Osteoblast (primary cell): ENCODE measurements at regions not wholly inside any gene's neighbourhood (a gene's known extent, or its start where the extent isn't known, plus 50 kb on each side); places are given as distances from the start of the nearest gene placed in this dataset.
"Not testable (repeated sequence)": the region's sequence is repeated elsewhere in the genome, so short reads cannot be mapped to it uniquely, and the experiment has no call there.

Experiments used
- DNase-seq: peaks from one replicate; pipeline ENCODE4 v3.0.0; 2011; ENCODE audit warnings: low spot score, mixed read lengths; ENCODE audit not compliant: insufficient read length; ENCODE audit errors: missing footprints
- H2AFZ ChIP-seq: 2 replicates; pipeline ENCODE4 v1.6.0; 2011; ENCODE audit warnings: mild to moderate bottlenecking, low read length
- H3K27ac ChIP-seq: 2 replicates; pipeline ENCODE4 v1.5.1; 2011; ENCODE audit warnings: mild to moderate bottlenecking, low read depth, low read length, moderate library complexity
- H3K27me3 ChIP-seq: 2 replicates; pipeline ENCODE4 v1.6.0; 2012; ENCODE audit warnings: mild to moderate bottlenecking, control low read depth, inconsistent platforms, low read length, moderate library complexity; ENCODE audit not compliant: insufficient read depth
- H3K36me3 ChIP-seq: 2 replicates; pipeline ENCODE4 v1.5.1; 2011; ENCODE audit warnings: mild to moderate bottlenecking, low read length, control low read depth, moderate library complexity; ENCODE audit not compliant: insufficient read depth
- H3K4me1 ChIP-seq: 2 replicates; pipeline ENCODE4 v1.5.1; 2011; ENCODE audit warnings: mild to moderate bottlenecking, low read length, control low read depth, moderate library complexity; ENCODE audit not compliant: insufficient read depth
- H3K4me2 ChIP-seq: 2 replicates; pipeline ENCODE4 v1.6.0; 2011; ENCODE audit warnings: mild to moderate bottlenecking, low read length; ENCODE audit not compliant: insufficient read depth
- H3K4me3 ChIP-seq: fragments of 200-600 bp; sonication (generic); 3 replicates; pipeline ENCODE4 v1.5.1; 2012; ENCODE audit warnings: mild to moderate bottlenecking, low read length, inconsistent platforms; ENCODE audit not compliant: insufficient read depth
- H3K79me2 ChIP-seq: 2 replicates; pipeline ENCODE4 v1.6.0; 2012; ENCODE audit warnings: mild to moderate bottlenecking, low read length, control low read depth, inconsistent platforms; ENCODE audit not compliant: insufficient read depth
- H3K9me3 ChIP-seq: 2 replicates; pipeline ENCODE4 v1.5.1; 2011; ENCODE audit warnings: low read depth, low read length, control low read depth
- H4K20me1 ChIP-seq: 2 replicates; pipeline ENCODE4 v1.6.0; 2012; ENCODE audit warnings: mild to moderate bottlenecking, low read length, control low read depth; ENCODE audit not compliant: insufficient read depth
- CTCF ChIP-seq: IDR thresholded peaks from 2 replicates; pipeline ENCODE4 v1.5.1; 2011; ENCODE audit warnings: mild to moderate bottlenecking, low read depth, low read length, moderate library complexity; ENCODE audit errors: extremely low read depth

GRCh38 chr1:121558034-121558433 lies 373.3 kb downstream of the SRGAP2C start:
- not testable (repeated sequence) for H4K20me1 ChIP-seq, DNase-seq, H3K4me3 ChIP-seq, H3K27me3 ChIP-seq, H3K79me2 ChIP-seq, H2AFZ ChIP-seq, H3K4me1 ChIP-seq, H3K36me3 ChIP-seq, H3K4me2 ChIP-seq, H3K9me3 ChIP-seq
- peak overlapping the region; percentile 71 for H3K27ac ChIP-seq

GRCh38 chr1:121558514-121558913 lies 373.7 kb downstream of the SRGAP2C start:
- Histone ChIP-seq H3K4me1 (peaks cover 5% of the 10 kb centered on the region), H3K27me3 (peaks cover 11% of the 10 kb centered on the region), H4K20me1 (no peaks in the 10 kb centered on the region), H3K4me2 (no peak overlapping the region), H3K9me3 (no peaks in the 10 kb centered on the region), H3K27ac (peak overlapping the region; percentile 71), H3K79me2 (no peaks in the 10 kb centered on the region), H3K4me3 (no peak overlapping the region), H3K36me3 (no peaks in the 10 kb centered on the region), H2AFZ (no peak overlapping the region)
- DNase-seq, result peak; percentile 39
- no peak for TF ChIP-seq CTCF

GRCh38 chr1:121566346-121566745 lies 381.6 kb downstream of the SRGAP2C start:
- Histone ChIP-seq H2AFZ (no peak overlapping the region), H3K36me3 (no peaks in the 10 kb centered on the region), H3K9me3 (no peaks in the 10 kb centered on the region), H3K4me2 (no peak overlapping the region), H3K27ac (no peak overlapping the region), H3K27me3 (peaks cover 47% of the 10 kb centered on the region), H3K79me2 (no peaks in the 10 kb centered on the region), H3K4me3 (no peak overlapping the region), H3K4me1 (no peaks in the 10 kb centered on the region), H4K20me1 (no peaks in the 10 kb centered on the region)
- no peak for DNase-seq
- TF ChIP-seq CTCF, result no peak

GRCh38 chr1:121569428-121569827 lies 384.7 kb downstream of the SRGAP2C start:
- H3K36me3 ChIP-seq, result no peaks in the 10 kb centered on the region
- no peak overlapping the region for H3K4me2 ChIP-seq
- H3K27me3 ChIP-seq, result peaks cover 48% of the 10 kb centered on the region
- no peak for TF ChIP-seq CTCF
- H2AFZ ChIP-seq, result no peak overlapping the region
- H3K4me3 ChIP-seq, result no peak overlapping the region
- no peaks in the 10 kb centered on the region for H3K9me3 ChIP-seq
- no peaks in the 10 kb centered on the region for H4K20me1 ChIP-seq
- H3K27ac ChIP-seq, result no peak overlapping the region
- H3K4me1 ChIP-seq, result peaks cover 3% of the 10 kb centered on the region
- no peaks in the 10 kb centered on the region for H3K79me2 ChIP-seq
- no peak for DNase-seq

- Histone ChIP-seq H3K27me3 (peaks cover 30% of the 10 kb centered on the region), H3K4me2 (peak overlapping the region; percentile 53)
- not testable (repeated sequence) for H4K20me1 ChIP-seq, H3K4me1 ChIP-seq, H3K36me3 ChIP-seq, H3K27ac ChIP-seq, H2AFZ ChIP-seq, H3K79me2 ChIP-seq, H3K9me3 ChIP-seq, H3K4me3 ChIP-seq
- peak; percentile 68 for DNase-seq
Observed at GRCh38 chr1:121573881-121574504, 389.2 kb downstream of the SRGAP2C start.

GRCh38 chr1:121574505-121574899 lies 389.7 kb downstream of the SRGAP2C start:
- not testable (repeated sequence) for H4K20me1 ChIP-seq, H3K4me1 ChIP-seq, H3K9me3 ChIP-seq, H3K36me3 ChIP-seq, H2AFZ ChIP-seq, H3K79me2 ChIP-seq, DNase-seq, H3K4me3 ChIP-seq, H3K27ac ChIP-seq
- H3K4me2 ChIP-seq, result peak overlapping the region; percentile 53
- H3K27me3 ChIP-seq, result peaks cover 25% of the 10 kb centered on the region

- H3K27me3 ChIP-seq, H4K20me1 ChIP-seq, H3K9me3 ChIP-seq, H3K4me1 ChIP-seq, H3K79me2 ChIP-seq, H3K36me3 ChIP-seq, H3K27ac ChIP-seq, H3K4me2 ChIP-seq, H3K4me3 ChIP-seq, H2AFZ ChIP-seq, DNase-seq: not testable (repeated sequence)
Observed at GRCh38 chr1:121582898-121583297, 398.1 kb downstream of the SRGAP2C start.
